ENCODE measurements at regions not wholly inside any gene's neighbourhood (a gene's known extent, or its start where the extent isn't known, plus 50 kb on each side); places are given as distances from the start of the nearest gene placed in this dataset.
"Not testable (repeated sequence)": the region's sequence is repeated elsewhere in the genome, so short reads cannot be mapped to it uniquely, and the experiment has no call there.

DNA sequence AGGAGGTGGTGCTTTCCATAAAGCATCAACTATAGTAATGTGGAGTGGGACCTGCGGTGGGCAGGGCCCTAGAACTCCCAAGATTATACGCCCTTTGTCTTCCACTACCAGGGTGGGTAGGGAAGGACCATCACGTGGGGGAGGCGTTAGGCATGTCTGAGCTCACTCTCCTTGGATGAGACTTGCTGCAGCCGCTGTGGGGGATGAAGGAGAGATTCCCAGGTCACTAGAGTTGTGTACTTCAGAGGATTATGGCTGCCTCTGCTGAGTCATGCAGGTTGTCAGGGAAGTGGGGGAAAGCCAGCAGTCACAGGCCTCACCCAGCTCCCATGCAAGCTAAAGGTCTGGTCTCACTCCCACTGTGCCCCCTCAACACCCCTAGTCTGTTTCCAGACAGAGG lies 195.0 kb upstream of the NBEA start:
- TF ChIP-seq, protein P1, sequence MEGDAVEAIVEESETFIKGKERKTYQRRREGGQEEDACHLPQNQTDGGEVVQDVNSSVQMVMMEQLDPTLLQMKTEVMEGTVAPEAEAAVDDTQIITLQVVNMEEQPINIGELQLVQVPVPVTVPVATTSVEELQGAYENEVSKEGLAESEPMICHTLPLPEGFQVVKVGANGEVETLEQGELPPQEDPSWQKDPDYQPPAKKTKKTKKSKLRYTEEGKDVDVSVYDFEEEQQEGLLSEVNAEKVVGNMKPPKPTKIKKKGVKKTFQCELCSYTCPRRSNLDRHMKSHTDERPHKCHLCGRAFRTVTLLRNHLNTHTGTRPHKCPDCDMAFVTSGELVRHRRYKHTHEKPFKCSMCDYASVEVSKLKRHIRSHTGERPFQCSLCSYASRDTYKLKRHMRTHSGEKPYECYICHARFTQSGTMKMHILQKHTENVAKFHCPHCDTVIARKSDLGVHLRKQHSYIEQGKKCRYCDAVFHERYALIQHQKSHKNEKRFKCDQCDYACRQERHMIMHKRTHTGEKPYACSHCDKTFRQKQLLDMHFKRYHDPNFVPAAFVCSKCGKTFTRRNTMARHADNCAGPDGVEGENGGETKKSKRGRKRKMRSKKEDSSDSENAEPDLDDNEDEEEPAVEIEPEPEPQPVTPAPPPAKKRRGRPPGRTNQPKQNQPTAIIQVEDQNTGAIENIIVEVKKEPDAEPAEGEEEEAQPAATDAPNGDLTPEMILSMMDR (IDR thresholded peaks at IDR 0.05) = not testable (repeated sequence)
- not testable (repeated sequence) for TF ChIP-seq POLR2A (IDR thresholded peaks at IDR 0.05)

Data from thyroid gland (tissue), 4 donors.